ENCODE measurements at regions not wholly inside any gene's neighbourhood (a gene's known extent, or its start where the extent isn't known, plus 50 kb on each side); places are given as distances from the start of the nearest gene placed in this dataset.

- H3K4me3 Mint-ChIP-seq (ENCODE audit: unreplicated experiment): no peak overlapping the region
- ChIA-PET POLR2A (no interaction called here), CTCF (no interaction called here)
- H3K4me1 Mint-ChIP-seq (ENCODE audit: insufficient read depth, unreplicated experiment): peaks cover 6% of the 10 kb centered on the region
- no peaks in the 10 kb centered on the region for H3K27me3 Mint-ChIP-seq (ENCODE audit: insufficient read depth, unreplicated experiment)
- no peak overlapping the region for H3K27ac Mint-ChIP-seq (ENCODE audit: low read depth, unreplicated experiment)
- H3K9me3 Mint-ChIP-seq (ENCODE audit: unreplicated experiment): peaks cover 7% of the 10 kb centered on the region
- H3K36me3 Mint-ChIP-seq (ENCODE audit: insufficient read depth, unreplicated experiment): no peaks in the 10 kb centered on the region
- no peak for TF ChIP-seq CTCF (IDR thresholded peaks at IDR 0.05; ENCODE audit: unreplicated experiment)
- BruUV-seq (replicated peaks): no TSS peak
- intact Hi-C loops (cut with micrococcal nuclease): no loop called here
- DNase-seq (ENCODE audit: unreplicated experiment): no peak
Observed at GRCh38 chr9:7316967-7317366, 482.6 kb downstream of the DMAC1 start.

- Mint-ChIP-seq H3K36me3 (ENCODE audit: insufficient read depth, unreplicated experiment) (no peaks in the 10 kb centered on the region), H3K27ac (ENCODE audit: low read depth, unreplicated experiment) (no peak overlapping the region), H3K4me1 (ENCODE audit: insufficient read depth, unreplicated experiment) (peaks cover 6% of the 10 kb centered on the region), H3K27me3 (ENCODE audit: insufficient read depth, unreplicated experiment) (no peaks in the 10 kb centered on the region), H3K9me3 (ENCODE audit: unreplicated experiment) (peaks cover 7% of the 10 kb centered on the region), H3K4me3 (ENCODE audit: unreplicated experiment) (no peak overlapping the region)
- intact Hi-C loops (cut with micrococcal nuclease): no loop called here
- TF ChIP-seq CTCF (IDR thresholded peaks at IDR 0.05; ENCODE audit: unreplicated experiment): no peak
- ChIA-PET CTCF (no interaction called here), POLR2A (interaction anchor here (0.6 kb wide), 1 partner anchor 1525 kb away, joined by 3 read pairs; no protein-coding TSS in a partner anchor)
- peak; percentile 25 for DNase-seq (ENCODE audit: unreplicated experiment)
- no TSS peak for BruUV-seq (replicated peaks)
Observed at GRCh38 chr9:7316166-7316795, 483.3 kb downstream of the DMAC1 start.

GRCh38 chr9:7315746-7316145, 483.8 kb downstream of the DMAC1 start:
- ChIA-PET CTCF (interaction anchor here (0.7 kb wide), 1 partner anchor 10 kb away, joined by 4 read pairs; no protein-coding TSS in a partner anchor), POLR2A (interaction anchor here (0.6 kb wide), 1 partner anchor 1524 kb away, joined by 3 read pairs; no protein-coding TSS in a partner anchor)
- Mint-ChIP-seq H3K27ac (ENCODE audit: low read depth, unreplicated experiment) (no peak overlapping the region), H3K36me3 (ENCODE audit: insufficient read depth, unreplicated experiment) (no peaks in the 10 kb centered on the region), H3K4me3 (ENCODE audit: unreplicated experiment) (no peak overlapping the region), H3K4me1 (ENCODE audit: insufficient read depth, unreplicated experiment) (peaks cover 6% of the 10 kb centered on the region), H3K27me3 (ENCODE audit: insufficient read depth, unreplicated experiment) (no peaks in the 10 kb centered on the region), H3K9me3 (ENCODE audit: unreplicated experiment) (peaks cover 7% of the 10 kb centered on the region)
- TF ChIP-seq CTCF (IDR thresholded peaks at IDR 0.05; ENCODE audit: unreplicated experiment): no peak
- intact Hi-C loops (cut with micrococcal nuclease): no loop called here
- no TSS peak for BruUV-seq (replicated peaks)
- DNase-seq (ENCODE audit: unreplicated experiment): peak; percentile 44

- CTCF ChIA-PET: interaction anchor here (0.7 to 0.9 kb wide), 2 partner anchors 9 to 262 kb away, joined by 4 read pairs; no protein-coding TSS in a partner anchor
- no peak for TF ChIP-seq CTCF (IDR thresholded peaks at IDR 0.05; ENCODE audit: unreplicated experiment)
Observed at GRCh38 chr9:7315116-7315515, 484.5 kb downstream of the DMAC1 start.

More at GRCh38 chr9:7315116-7315515, 484.5 kb downstream of the DMAC1 start:
- peaks cover 6% of the 10 kb centered on the region for H3K4me1 Mint-ChIP-seq (ENCODE audit: insufficient read depth, unreplicated experiment)
- no TSS peak for BruUV-seq (replicated peaks)
- POLR2A ChIA-PET: no interaction called here
- intact Hi-C loops (cut with micrococcal nuclease): no loop called here
- H3K4me3 Mint-ChIP-seq (ENCODE audit: unreplicated experiment): no peak overlapping the region
- no peak for DNase-seq (ENCODE audit: unreplicated experiment)
- H3K36me3 Mint-ChIP-seq (ENCODE audit: insufficient read depth, unreplicated experiment): no peaks in the 10 kb centered on the region
- H3K27me3 Mint-ChIP-seq (ENCODE audit: insufficient read depth, unreplicated experiment): no peaks in the 10 kb centered on the region
- no peak overlapping the region for H3K27ac Mint-ChIP-seq (ENCODE audit: low read depth, unreplicated experiment)
- peaks cover 7% of the 10 kb centered on the region for H3K9me3 Mint-ChIP-seq (ENCODE audit: unreplicated experiment)
